Dedifferentiated amniotic fluid mesenchymal stem cell (primary cell): ENCODE measurements at regions not wholly inside any gene's neighbourhood (a gene's known extent, or its start where the extent isn't known, plus 50 kb on each side); places are given as distances from the start of the nearest gene placed in this dataset.

ENCODE experiments used
- DNase-seq: peaks from one replicate; pipeline ENCODE4 v3.0.0-alpha.2; 2016; ENCODE audit errors: extremely low spot score

- no peak for DNase-seq
Observed at GRCh38 chr3:144229330-144229729, 257.7 kb downstream of the DIPK2A start.

GRCh38 chr3:144229953-144230352, 258.3 kb downstream of the DIPK2A start:
- no peak for DNase-seq

- no peak for DNase-seq
Observed at GRCh38 chr3:144235489-144235888, 263.9 kb downstream of the DIPK2A start.

GRCh38 chr3:144237351-144237750, 265.7 kb downstream of the DIPK2A start:
- no peak for DNase-seq

- no peak for DNase-seq
Observed at GRCh38 chr3:144241404-144241803, 269.8 kb downstream of the DIPK2A start.

- DNase-seq = no peak
Observed at GRCh38 chr3:144242747-144243146, 271.1 kb downstream of the DIPK2A start.

GRCh38 chr3:144244662-144245061, 273.0 kb downstream of the DIPK2A start:
- DNase-seq = no peak

- no peak for DNase-seq
Observed at GRCh38 chr3:144252896-144253295, 281.3 kb downstream of the DIPK2A start.

- DNase-seq = no peak
Observed at GRCh38 chr3:144257381-144257780, 285.8 kb downstream of the DIPK2A start.

GRCh38 chr3:144259267-144259666, 287.6 kb downstream of the DIPK2A start:
- DNase-seq = no peak

GRCh38 chr3:144263706-144264105, 292.1 kb downstream of the DIPK2A start:
- DNase-seq = no peak

- DNase-seq = no peak
Observed at GRCh38 chr3:144264350-144264749, 292.7 kb downstream of the DIPK2A start.

- no peak for DNase-seq
Observed at GRCh38 chr3:144264794-144265193, 293.2 kb downstream of the DIPK2A start.

GRCh38 chr3:144265542-144266100, 294.0 kb downstream of the DIPK2A start:
- no peak for DNase-seq

- no peak for DNase-seq
Observed at GRCh38 chr3:144270100-144270499, 298.5 kb downstream of the DIPK2A start.

GRCh38 chr3:144272680-144273079, 301.1 kb downstream of the DIPK2A start:
- no peak for DNase-seq

- DNase-seq = no peak
Observed at GRCh38 chr3:144273601-144274000, 302.0 kb downstream of the DIPK2A start.

GRCh38 chr3:144275005-144275404, 303.4 kb downstream of the DIPK2A start:
- no peak for DNase-seq

- DNase-seq = no peak
Observed at GRCh38 chr3:144282313-144282712, 310.7 kb downstream of the DIPK2A start.

- no peak for DNase-seq
Observed at GRCh38 chr3:144286235-144286910, 314.8 kb downstream of the DIPK2A start.

- no peak for DNase-seq
Observed at GRCh38 chr3:144287001-144287400, 315.4 kb downstream of the DIPK2A start.

- no peak for DNase-seq
Observed at GRCh38 chr3:144289057-144289456, 317.4 kb downstream of the DIPK2A start.

GRCh38 chr3:144294659-144295538, 323.3 kb downstream of the DIPK2A start:
- no peak for DNase-seq
